Right lobe of liver (tissue), 6 donors: ENCODE measurements at regions not wholly inside any gene's neighbourhood (a gene's known extent, or its start where the extent isn't known, plus 50 kb on each side); places are given as distances from the start of the nearest gene placed in this dataset.

ENCODE experiments used
- ATAC-seq, 4 donors: fragments of 200-7000 bp; cut with Tn5 transposase; one replicate each; pipeline ENCODE4 v1.9.1; 2020; ENCODE audit warnings: mild to moderate bottlenecking in 4 of 4, moderate library complexity in 4 of 4
- DNase-seq, 3 donors: peaks; one replicate each; pipeline ENCODE4 v3.0.0-alpha.2; 2020
- H3K27ac ChIP-seq, 3 donors: fragments of 200-600 bp; one replicate each; pipeline ENCODE4 v1.8.0; 2022
- H3K27me3 ChIP-seq, 2 donors: fragments of 200-600 bp; one replicate each; pipeline ENCODE4 v1.8.0; 2022
- H3K36me3 ChIP-seq, 4 donors: fragments of 200-600 bp; sonication (generic) in 1 of 4; one replicate each; pipeline versions ENCODE4 v1.5.1 to v1.8.0; 2017 to 2022; ENCODE audit warnings: control low read depth in 1 of 4
- H3K4me1 ChIP-seq, 4 donors: fragments of 200-600 bp; sonication (generic) in 1 of 4; one replicate each; pipeline versions ENCODE4 v1.5.1 to v1.8.0; 2017 to 2022; ENCODE audit warnings: control low read depth in 1 of 4
- H3K4me3 ChIP-seq, 3 donors: fragments of 200-600 bp; one replicate each; pipeline ENCODE4 v1.8.0; 2022
- H3K9me3 ChIP-seq, 4 donors: fragments of 200-600 bp; sonication (generic) in 1 of 4; one replicate each; pipeline versions ENCODE4 v1.5.1 to v1.8.0; 2017 to 2022; ENCODE audit warnings: control low read depth in 1 of 4
- CTCF ChIP-seq, 4 donors: fragments of 200-600 bp in 3 of 4; fragments of 450-650 bp in 1 of 4; IDR thresholded peaks; one replicate each; pipeline versions ENCODE4 v1.5.1 to v1.8.0; 2016 to 2022; ENCODE audit warnings: antibody characterized with exemption in 4 of 4, mild to moderate bottlenecking in 2 of 4
- POLR2A ChIP-seq: fragments of 450-650 bp; IDR thresholded peaks from one replicate; pipeline ENCODE4 v1.6.1; 2017; ENCODE audit warnings: antibody characterized with exemption, mild to moderate bottlenecking
- WGBS: methylation state at CpG from one replicate; pipeline ENCODE4 v1.1.6; 2018; ENCODE audit warnings: low coverage, low lambda C conversion rate; ENCODE audit not compliant: insufficient coverage; ENCODE audit errors: missing lambda C conversion rate; 5-methylcytosine and 5-hydroxymethylcytosine counted together
- intact Hi-C, 2 donors: fragments of 100-400 bp; cut with DNase I; formaldehyde crosslinking; loops; one replicate each; pipeline versions ENCODE4 v1.11.2 to v1.14.1; 2022
- donor health status: DM: no; HTN: yes; CAD: no.
- donor health status: DM: no; HTN: no; CAD: no.
- donor health status: DM: no; HTN: no; CAD: no.
- donor health status: DM: no; HTN: yes; CAD: no.
- donor health status: DM: no; HTN: yes; CAD: no.

DNA sequence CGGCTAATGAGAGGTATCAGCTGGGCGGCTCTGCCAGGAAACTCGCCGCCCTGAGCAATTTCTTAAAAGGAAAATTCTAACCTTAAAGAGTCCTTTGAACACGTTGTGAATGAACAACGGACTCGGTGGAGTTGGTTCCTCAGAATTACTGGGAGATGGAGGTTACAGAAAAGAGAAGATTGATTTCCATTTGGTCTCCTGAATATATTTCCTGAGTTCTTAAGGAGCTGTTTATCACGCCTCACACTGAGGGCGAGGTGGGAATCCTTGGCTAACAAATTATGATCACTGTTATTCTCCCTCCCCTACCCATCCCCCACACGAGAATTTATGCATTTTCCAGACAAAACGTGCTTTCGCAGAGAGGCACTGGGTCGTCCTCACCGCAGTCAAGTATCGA lies 194.5 kb upstream of the C14orf180 start:
- ATAC-seq, result no peak
- no peak for DNase-seq
- TF ChIP-seq CTCF (IDR thresholded peaks at IDR 0.05) (no peak), POLR2A (no peak)
- intact Hi-C loops, result no loop called here
- Histone ChIP-seq H3K4me1 (no peaks in the 10 kb centered on the region), H3K27me3 (no peaks in the 10 kb centered on the region), H3K36me3 (no peaks in the 10 kb centered on the region), H3K4me3 (no peak overlapping the region), H3K27ac (no peak overlapping the region), H3K9me3 (no peaks in the 10 kb centered on the region)
- WGBS, result 65% methylated on average over 8 of the region's 15 CpGs

DNA sequence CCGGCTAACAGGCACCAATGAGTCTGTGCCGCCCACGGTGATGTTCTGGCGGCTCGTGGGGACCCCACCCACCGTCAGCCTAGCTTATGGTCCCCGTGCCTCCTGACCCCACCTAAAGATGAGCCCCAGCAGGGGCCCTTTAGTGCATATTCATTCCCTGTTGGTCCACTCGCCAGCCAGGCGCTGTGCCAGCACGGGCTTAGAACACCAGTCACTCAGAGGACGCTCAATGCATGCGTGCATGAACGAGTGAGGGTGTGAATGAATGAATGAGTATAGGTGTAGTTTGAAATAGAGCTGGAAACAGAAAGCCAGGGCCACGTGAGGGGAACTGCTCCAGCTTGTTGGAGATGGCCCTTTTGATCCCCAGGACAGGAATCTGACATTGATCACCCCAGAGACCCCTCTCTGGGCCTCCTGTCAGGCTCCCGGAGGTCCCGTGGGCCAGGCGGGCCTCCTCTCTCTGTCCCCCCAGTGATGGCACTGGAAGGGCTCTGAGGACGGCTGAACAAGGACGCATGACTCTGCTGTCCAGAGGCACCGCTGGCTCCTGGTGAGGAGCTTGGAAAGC lies 193.9 kb upstream of the C14orf180 start:
- Histone ChIP-seq H3K4me3 (no peak overlapping the region), H3K27me3 (no peaks in the 10 kb centered on the region), H3K9me3 (no peaks in the 10 kb centered on the region), H3K4me1 (no peaks in the 10 kb centered on the region), H3K36me3 (no peaks in the 10 kb centered on the region), H3K27ac (no peak overlapping the region)
- WGBS, result 54% methylated on average over 9 of the region's 20 CpGs
- intact Hi-C loops, result no loop called here
- TF ChIP-seq POLR2A, result no peak
- TF ChIP-seq CTCF (IDR thresholded peaks at IDR 0.05), result no peak
- ATAC-seq, result no peak
- DNase-seq, result peak in 2 of 3 donors; percentile 28 to 51

GRCh38 chr14:104386151-104386841 lies 193.3 kb upstream of the C14orf180 start:
- H3K4me3 ChIP-seq, result no peak overlapping the region
- DNase-seq (peak in 2 of 3 donors; percentile 26 to 46), ATAC-seq (no peak)
- H3K27ac ChIP-seq, result no peak overlapping the region
- WGBS, result 61% methylated on average over 16 of the region's 26 CpGs
- H3K4me1 ChIP-seq, result no peaks in the 10 kb centered on the region
- intact Hi-C loops, result no loop called here
- no peaks in the 10 kb centered on the region for H3K27me3 ChIP-seq
- TF ChIP-seq CTCF (IDR thresholded peaks at IDR 0.05) (no peak), POLR2A (no peak)
- no peaks in the 10 kb centered on the region for H3K36me3 ChIP-seq
- no peaks in the 10 kb centered on the region for H3K9me3 ChIP-seq

DNA sequence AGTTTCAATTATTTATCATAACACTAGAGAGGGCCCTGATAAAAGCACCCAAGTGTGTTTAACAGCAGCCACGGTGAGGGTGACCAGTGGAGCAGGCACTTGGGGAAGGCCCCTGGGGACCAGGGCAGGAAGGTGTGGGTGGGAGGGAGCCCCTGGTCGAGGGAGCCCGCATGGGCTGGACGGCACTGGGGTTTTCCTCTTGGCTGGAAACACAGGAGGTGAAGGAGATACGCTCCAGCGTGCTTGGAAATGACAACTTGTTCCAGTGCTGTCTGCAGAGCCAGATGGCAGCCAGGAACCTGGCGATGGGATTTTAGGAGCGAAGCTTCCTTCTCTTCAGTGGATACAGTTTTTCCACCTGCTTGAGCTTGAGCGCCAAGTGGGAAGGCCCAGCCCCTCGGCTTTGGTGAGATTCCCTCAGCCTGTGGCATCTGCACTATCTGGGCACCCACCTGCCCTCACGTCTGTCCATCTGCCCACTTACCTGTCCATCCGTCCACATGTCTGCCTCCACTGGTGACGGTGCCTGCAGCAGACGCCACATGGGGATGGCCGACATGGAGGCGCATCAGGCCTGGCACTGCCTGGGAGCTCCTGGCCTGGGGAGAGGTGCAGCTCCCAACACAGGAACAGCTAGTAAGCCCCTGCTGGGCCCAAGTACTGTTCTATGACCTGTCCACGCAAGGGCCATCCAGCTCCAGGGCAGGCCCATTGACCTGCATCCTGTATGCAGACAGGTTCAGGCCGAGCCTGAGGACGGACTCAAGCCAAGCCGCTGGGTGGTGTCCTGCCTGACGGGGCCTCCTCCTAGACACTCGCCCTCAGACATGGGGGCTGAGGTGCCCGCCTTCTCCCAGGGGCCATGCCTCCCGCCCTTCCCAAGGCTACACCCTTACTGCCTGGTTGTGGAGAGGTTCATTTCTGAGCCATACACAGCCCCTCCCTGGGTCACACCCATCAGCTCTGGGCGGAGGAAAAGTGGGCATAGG lies 192.2 kb upstream of the C14orf180 start:
- H3K9me3 ChIP-seq, result no peaks in the 10 kb centered on the region
- ATAC-seq, result no peak
- WGBS, result 69% methylated on average over 6 of the region's 25 CpGs

More for the DNA sequence above, 192.2 kb upstream of the C14orf180 start:
- Histone ChIP-seq H3K27me3 (no peaks in the 10 kb centered on the region), H3K4me1 (no peaks in the 10 kb centered on the region), H3K27ac (no peak overlapping the region), H3K36me3 (no peaks in the 10 kb centered on the region), H3K4me3 (no peak overlapping the region)
- intact Hi-C loops, result no loop called here
- peak in 1 of 3 donors; percentile 40 for DNase-seq
- no peak for TF ChIP-seq CTCF (IDR thresholded peaks at IDR 0.05)
- no peak for TF ChIP-seq POLR2A
